NT2/D1 (cell line): ENCODE measurements at regions not wholly inside any gene's neighbourhood (a gene's known extent, or its start where the extent isn't known, plus 50 kb on each side); places are given as distances from the start of the nearest gene placed in this dataset.

Source experiments
- DNase-seq: peaks from one replicate; pipeline ENCODE4 v3.0.0-alpha.2; 2011; ENCODE audit warnings: low read depth, low spot score
- H3K27me3 ChIP-seq: 2 replicates; pipeline ENCODE4 v1.6.0; 2011; ENCODE audit warnings: mild to moderate bottlenecking; ENCODE audit not compliant: insufficient read length, insufficient read depth
- H3K36me3 ChIP-seq: 2 replicates; pipeline ENCODE4 v1.6.1; 2011; ENCODE audit warnings: mild to moderate bottlenecking, low read length, mixed read lengths; ENCODE audit not compliant: insufficient read depth, insufficient read length
- H3K4me1 ChIP-seq: 2 replicates; pipeline ENCODE4 v1.5.1; 2011; ENCODE audit not compliant: insufficient read depth, insufficient read length
- H3K4me3 ChIP-seq: 2 replicates; pipeline ENCODE4 v1.5.1; 2011; ENCODE audit warnings: low read depth; ENCODE audit not compliant: insufficient read length
- H3K9ac ChIP-seq: 2 replicates; pipeline ENCODE4 v1.6.0; 2011; ENCODE audit warnings: low read depth; ENCODE audit not compliant: insufficient read length
- H3K9me3 ChIP-seq: 2 replicates; pipeline ENCODE4 v1.5.1; 2011; ENCODE audit warnings: mild to moderate bottlenecking, low read length; ENCODE audit not compliant: insufficient read depth
- SUZ12 ChIP-seq: IDR thresholded peaks from 2 replicates; pipeline ENCODE4 v1.6.1; 2011; ENCODE audit not compliant: insufficient read length, insufficient read depth; ENCODE audit errors: extremely low read depth
- YY1 ChIP-seq: IDR thresholded peaks from 2 replicates; pipeline ENCODE4 v1.6.1; 2011; ENCODE audit not compliant: insufficient read length, insufficient read depth
- ZNF274 ChIP-seq: IDR thresholded peaks from 2 replicates; pipeline ENCODE4 v1.6.1; 2011; ENCODE audit warnings: mild to moderate bottlenecking, low read depth, low read length

DNA sequence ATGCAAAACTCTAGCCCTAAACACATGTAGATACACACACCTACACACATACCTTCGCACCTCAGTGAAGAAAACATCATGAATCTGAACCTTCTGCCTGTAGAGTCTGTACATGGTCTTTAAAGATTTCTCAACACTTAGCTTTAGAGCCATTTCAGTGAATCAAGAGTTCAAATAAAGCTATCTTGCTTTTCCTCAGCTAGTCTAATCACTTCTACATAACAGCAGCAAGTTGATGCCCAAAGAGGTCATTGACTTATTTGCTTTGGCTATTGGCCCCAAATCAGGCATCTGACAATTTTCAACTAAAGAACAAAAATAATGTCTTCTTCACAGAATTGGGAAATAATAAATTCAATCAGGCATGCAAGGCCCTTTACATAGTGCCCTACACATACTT, 127.9 kb upstream of the SGCD start:
- Histone ChIP-seq H3K36me3 (no peaks in the 10 kb centered on the region), H3K9ac (no peak overlapping the region), H3K9me3 (no peaks in the 10 kb centered on the region), H3K4me1 (no peaks in the 10 kb centered on the region), H3K27me3 (no peaks in the 10 kb centered on the region), H3K4me3 (no peak overlapping the region)
- TF ChIP-seq SUZ12 (no peak), ZNF274 (no peak), YY1 (no peak)
- no peak for DNase-seq

DNA sequence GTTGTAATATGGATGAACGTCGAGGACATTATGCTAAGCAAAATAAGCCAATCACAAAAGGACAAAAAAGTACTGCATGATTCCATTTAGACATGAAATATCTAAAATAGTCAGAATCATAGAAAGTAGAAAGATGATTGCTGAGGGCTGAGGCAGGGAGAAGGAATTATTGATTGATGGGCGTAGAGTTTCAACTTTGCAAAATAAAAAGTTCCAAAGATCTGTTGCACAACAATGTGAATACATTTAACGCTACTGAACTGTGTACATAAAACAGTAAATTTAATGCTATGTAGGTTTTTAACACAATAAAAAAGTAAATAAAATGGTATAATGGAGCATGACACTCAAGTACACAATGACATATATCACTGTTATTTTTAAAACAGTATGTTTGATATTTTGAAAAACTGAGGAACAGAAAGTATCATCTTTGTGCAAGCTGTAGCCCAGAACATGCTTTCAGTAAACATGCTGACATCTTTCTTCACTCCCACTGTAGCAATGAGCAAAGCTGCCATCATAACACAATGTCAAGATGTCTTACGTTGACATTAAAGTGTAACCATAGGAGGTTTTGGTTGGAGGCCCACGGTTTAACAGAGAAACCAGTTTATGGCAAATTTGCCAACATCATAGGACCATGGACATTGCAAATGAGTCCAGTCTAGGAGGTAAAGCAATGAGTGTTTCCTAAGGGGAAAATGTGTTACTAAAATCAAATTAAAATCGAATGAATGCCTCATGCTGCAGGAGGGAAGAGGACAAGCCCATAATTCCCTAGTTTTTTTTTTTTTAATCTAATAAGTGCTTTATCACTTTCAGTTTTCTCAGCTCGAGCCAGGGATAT, 125.8 kb upstream of the SGCD start:
- H3K4me3 ChIP-seq = no peak overlapping the region
- no peaks in the 10 kb centered on the region for H3K36me3 ChIP-seq
- no peak for DNase-seq
- TF ChIP-seq SUZ12 (no peak), ZNF274 (no peak), YY1 (no peak)
- no peaks in the 10 kb centered on the region for H3K4me1 ChIP-seq
- no peaks in the 10 kb centered on the region for H3K9me3 ChIP-seq
- no peaks in the 10 kb centered on the region for H3K27me3 ChIP-seq
- H3K9ac ChIP-seq = no peak overlapping the region

DNA sequence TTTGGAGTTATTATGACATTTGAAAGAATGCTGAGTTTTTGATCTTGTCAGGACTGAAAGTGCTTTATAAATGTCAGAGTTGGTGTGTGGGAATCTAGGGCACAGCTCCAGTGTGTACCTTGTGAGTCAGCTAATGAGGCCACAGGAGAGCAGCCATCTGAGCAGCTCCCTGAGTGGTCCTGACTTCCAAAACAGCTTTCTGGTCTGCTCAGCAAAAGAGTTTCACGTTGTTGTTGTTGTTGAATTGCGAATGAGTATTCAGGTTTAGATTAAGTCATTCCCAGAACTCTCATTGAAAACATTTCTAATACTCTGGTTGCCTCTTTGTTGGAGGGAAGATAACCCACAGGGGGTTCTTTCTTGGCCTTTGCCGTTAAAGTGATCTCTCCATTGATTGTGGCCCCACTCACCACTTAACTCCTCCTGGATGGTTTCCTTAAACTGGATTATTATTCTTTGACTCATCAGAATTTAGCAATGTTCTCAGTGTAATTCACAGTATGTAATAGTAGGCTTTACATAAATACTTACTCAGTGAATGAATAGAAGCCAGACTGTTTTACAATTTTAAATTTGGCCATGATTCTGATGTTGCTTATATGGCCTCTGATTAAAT, 125.1 kb upstream of the SGCD start:
- Histone ChIP-seq H3K4me1 (no peaks in the 10 kb centered on the region), H3K27me3 (no peaks in the 10 kb centered on the region), H3K36me3 (no peaks in the 10 kb centered on the region), H3K9ac (no peak overlapping the region), H3K9me3 (no peaks in the 10 kb centered on the region), H3K4me3 (no peak overlapping the region)
- DNase-seq = no peak
- TF ChIP-seq ZNF274 = no peak

DNA sequence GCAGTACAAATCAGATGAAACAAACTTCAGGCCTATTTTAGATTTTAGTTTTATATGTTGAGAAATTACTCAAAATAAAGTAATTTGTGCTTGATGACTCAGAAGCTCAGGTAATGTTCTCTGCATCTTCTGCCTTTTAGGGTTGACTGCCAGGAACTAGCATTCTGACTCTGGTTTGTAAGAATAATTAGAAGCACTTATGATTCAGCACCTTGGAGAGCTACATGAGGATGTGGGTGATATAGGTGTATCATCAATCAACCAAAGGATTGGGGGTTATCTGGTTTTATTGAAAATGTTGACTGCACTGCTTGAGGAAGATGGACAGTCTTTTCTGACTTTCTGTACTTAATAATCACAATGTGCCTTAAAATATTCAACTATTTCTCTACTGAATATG, 118.7 kb upstream of the SGCD start:
- Histone ChIP-seq H3K4me1 (no peaks in the 10 kb centered on the region), H3K4me3 (no peak overlapping the region), H3K9me3 (no peaks in the 10 kb centered on the region), H3K9ac (no peak overlapping the region), H3K27me3 (no peaks in the 10 kb centered on the region), H3K36me3 (no peaks in the 10 kb centered on the region)
- no peak for TF ChIP-seq ZNF274
- no peak for DNase-seq

DNA sequence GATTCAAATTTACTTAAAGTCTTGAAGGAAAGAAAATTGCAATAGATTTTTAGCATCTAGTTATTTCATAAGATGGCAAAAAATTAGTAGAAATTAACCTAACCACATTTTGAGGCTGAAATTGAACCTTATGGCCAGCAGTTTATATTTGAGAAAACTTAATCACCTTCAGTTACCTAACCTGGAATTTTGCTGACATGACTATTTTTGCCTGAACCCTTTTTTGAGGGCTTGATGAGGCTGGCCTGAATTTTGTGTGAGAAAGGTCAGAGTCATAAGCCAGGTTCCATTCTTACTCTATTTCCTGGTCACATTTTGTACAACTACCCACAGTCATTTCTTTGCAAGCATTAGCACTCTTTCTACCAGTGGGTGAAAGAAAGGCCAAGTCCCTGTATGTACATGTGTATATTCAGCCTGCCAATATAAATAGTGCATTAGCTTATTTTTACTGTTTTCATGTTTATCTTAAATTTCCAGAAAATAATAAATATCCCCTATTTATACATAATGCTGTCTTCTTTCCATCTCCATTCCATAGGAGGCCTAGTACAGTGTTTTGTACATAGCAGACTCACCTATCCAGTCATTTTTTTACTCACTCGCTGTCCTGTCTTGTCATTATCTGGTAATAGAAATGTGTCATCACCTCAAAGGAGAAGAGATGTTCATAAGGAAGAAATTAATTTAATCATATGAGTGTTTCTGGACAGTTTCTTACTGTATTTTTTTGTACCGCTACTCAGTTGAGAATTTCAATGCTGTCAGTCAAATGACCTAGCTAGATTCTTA, 108.4 kb upstream of the SGCD start:
- no peaks in the 10 kb centered on the region for H3K9me3 ChIP-seq
- TF ChIP-seq ZNF274 (no peak), SUZ12 (no peak), YY1 (no peak)
- H3K27me3 ChIP-seq = no peaks in the 10 kb centered on the region
- no peak overlapping the region for H3K4me3 ChIP-seq
- H3K4me1 ChIP-seq = no peaks in the 10 kb centered on the region
- H3K36me3 ChIP-seq = no peaks in the 10 kb centered on the region
- H3K9ac ChIP-seq = no peak overlapping the region
- DNase-seq = no peak

DNA sequence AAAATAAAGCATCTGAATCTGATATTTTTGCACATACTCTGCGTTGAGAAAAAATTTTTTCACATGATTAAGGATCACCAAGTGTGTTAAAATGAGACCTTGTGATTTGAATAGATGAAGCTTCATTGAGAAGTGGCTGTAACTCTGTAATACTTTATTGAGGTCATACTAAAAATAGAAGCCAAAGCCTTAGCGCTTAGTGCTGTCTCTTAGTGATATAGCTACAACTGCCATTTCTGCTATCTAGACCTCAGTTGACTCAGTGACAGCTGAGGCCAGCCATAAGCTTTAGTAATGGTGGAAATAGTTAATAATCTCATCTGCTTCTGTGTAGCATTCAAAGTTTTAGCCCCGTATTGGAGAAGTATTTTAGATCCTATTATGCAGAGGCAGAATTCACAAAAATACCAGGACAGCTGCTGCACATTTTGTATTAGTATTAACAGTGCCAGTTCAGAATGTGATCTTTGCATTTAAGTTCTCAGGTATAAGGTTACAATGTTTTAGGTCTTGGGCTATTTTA, 107.4 kb upstream of the SGCD start:
- no peak for DNase-seq
- no peaks in the 10 kb centered on the region for H3K36me3 ChIP-seq
- TF ChIP-seq YY1 = no peak
- TF ChIP-seq ZNF274 = no peak
- no peak for TF ChIP-seq SUZ12
- H3K9me3 ChIP-seq = no peaks in the 10 kb centered on the region
- H3K4me3 ChIP-seq = no peak overlapping the region
- no peak overlapping the region for H3K9ac ChIP-seq
- no peaks in the 10 kb centered on the region for H3K4me1 ChIP-seq
- no peaks in the 10 kb centered on the region for H3K27me3 ChIP-seq

DNA sequence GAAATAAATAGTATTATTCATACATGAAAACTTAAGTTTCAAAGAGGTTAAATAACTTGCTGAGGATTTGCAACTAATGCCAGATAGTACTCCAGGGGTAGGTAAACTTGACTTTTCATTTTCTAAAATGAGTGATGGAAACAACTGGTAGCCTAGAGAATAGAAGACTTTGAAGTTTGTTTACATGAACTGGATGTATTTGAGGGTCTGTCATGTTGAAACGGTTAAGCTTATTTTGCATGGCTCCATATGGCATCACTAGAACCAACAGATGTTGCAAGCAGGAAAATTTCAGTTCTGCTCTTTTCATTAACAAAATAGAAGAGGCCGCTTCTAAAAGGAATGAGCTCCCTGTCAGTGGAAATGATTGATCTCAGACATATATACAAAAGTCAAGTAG, 105.1 kb upstream of the SGCD start:
- Histone ChIP-seq H3K4me3 (no peak overlapping the region), H3K9me3 (no peaks in the 10 kb centered on the region), H3K9ac (no peak overlapping the region), H3K36me3 (no peaks in the 10 kb centered on the region), H3K27me3 (no peaks in the 10 kb centered on the region), H3K4me1 (no peaks in the 10 kb centered on the region)
- TF ChIP-seq YY1 (no peak), SUZ12 (no peak), ZNF274 (no peak)
- no peak for DNase-seq
